GM06990 (cell line): ENCODE measurements at regions not wholly inside any gene's neighbourhood (a gene's known extent, or its start where the extent isn't known, plus 50 kb on each side); places are given as distances from the start of the nearest gene placed in this dataset.

Experiments used
- DNase-seq: peaks from one replicate; pipeline ENCODE4 v3.0.0-alpha.2; 2011; ENCODE audit not compliant: insufficient read length; ENCODE audit errors: extremely low read depth
- H3K27me3 ChIP-seq: replicated peaks from 2 replicates; pipeline ENCODE4 v1.6.0; 2011; ENCODE audit warnings: low read length; ENCODE audit not compliant: control insufficient read depth, insufficient read depth
- H3K36me3 ChIP-seq: 2 replicates; pipeline ENCODE4 v1.5.1; 2011; ENCODE audit warnings: low read length; ENCODE audit not compliant: control insufficient read depth, insufficient read depth
- H3K4me3 ChIP-seq: replicated peaks from 2 replicates; pipeline ENCODE4 v1.5.1; 2011; ENCODE audit warnings: low read depth, mild to moderate bottlenecking, control low read depth, low read length
- TF ChIP-seq, protein P1 (sequence below): IDR thresholded peaks from 2 replicates; pipeline ENCODE4 v1.5.1; 2011; ENCODE audit warnings: low read length, control low read depth, mild to moderate bottlenecking, inconsistent platforms; ENCODE audit not compliant: insufficient read depth, poor library complexity, severe bottlenecking

DNA sequence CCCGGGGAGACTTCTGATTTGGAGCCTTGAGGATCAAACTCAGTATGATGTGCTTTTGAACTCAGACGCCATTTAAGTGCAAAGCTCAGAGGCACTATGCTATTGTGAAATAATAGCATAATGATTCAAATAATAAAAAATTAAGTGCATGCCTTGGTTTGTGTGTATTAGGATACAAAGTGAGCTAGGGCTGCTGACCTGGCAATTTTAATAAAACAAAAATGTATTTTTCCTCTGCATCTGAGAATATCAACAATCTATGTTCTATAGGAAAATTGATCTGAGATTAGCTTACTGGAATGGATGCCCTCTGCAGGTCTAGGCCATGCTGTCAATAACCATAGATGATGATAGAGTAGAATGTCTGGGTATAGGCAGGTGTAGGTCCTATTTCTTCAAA lies 278.8 kb downstream of the DCDC2C start:
- TF ChIP-seq, protein P1, sequence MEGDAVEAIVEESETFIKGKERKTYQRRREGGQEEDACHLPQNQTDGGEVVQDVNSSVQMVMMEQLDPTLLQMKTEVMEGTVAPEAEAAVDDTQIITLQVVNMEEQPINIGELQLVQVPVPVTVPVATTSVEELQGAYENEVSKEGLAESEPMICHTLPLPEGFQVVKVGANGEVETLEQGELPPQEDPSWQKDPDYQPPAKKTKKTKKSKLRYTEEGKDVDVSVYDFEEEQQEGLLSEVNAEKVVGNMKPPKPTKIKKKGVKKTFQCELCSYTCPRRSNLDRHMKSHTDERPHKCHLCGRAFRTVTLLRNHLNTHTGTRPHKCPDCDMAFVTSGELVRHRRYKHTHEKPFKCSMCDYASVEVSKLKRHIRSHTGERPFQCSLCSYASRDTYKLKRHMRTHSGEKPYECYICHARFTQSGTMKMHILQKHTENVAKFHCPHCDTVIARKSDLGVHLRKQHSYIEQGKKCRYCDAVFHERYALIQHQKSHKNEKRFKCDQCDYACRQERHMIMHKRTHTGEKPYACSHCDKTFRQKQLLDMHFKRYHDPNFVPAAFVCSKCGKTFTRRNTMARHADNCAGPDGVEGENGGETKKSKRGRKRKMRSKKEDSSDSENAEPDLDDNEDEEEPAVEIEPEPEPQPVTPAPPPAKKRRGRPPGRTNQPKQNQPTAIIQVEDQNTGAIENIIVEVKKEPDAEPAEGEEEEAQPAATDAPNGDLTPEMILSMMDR: no peak
- Histone ChIP-seq H3K4me3 (no peak overlapping the region), H3K27me3 (no peaks in the 10 kb centered on the region)

DNA sequence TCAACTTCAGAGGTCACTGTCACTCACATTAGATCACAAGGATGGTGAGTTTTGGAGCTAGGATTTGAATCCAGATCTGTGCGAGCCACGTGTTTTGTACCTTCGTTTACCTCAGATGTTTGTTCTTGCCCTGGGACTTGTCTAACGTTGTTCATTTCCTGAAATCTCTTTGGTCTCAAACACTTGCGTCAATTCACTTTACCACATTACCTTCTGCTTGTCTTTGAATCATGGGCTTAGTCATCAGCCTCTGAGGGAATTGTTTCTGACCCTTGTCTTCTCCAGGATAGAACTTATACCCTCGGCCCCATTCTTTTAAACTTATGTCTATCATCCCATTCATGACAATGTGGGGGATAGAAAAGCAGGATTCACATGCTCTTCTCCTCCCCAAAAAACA lies 282.7 kb downstream of the DCDC2C start:
- DNase-seq: no peak
- no peak overlapping the region for H3K4me3 ChIP-seq
- TF ChIP-seq, protein P1: no peak
- H3K27me3 ChIP-seq: no peaks in the 10 kb centered on the region
- no peaks in the 10 kb centered on the region for H3K36me3 ChIP-seq

More for the DNA sequence above, 278.8 kb downstream of the DCDC2C start:
- H3K36me3 ChIP-seq: no peaks in the 10 kb centered on the region
- DNase-seq: no peak

DNA sequence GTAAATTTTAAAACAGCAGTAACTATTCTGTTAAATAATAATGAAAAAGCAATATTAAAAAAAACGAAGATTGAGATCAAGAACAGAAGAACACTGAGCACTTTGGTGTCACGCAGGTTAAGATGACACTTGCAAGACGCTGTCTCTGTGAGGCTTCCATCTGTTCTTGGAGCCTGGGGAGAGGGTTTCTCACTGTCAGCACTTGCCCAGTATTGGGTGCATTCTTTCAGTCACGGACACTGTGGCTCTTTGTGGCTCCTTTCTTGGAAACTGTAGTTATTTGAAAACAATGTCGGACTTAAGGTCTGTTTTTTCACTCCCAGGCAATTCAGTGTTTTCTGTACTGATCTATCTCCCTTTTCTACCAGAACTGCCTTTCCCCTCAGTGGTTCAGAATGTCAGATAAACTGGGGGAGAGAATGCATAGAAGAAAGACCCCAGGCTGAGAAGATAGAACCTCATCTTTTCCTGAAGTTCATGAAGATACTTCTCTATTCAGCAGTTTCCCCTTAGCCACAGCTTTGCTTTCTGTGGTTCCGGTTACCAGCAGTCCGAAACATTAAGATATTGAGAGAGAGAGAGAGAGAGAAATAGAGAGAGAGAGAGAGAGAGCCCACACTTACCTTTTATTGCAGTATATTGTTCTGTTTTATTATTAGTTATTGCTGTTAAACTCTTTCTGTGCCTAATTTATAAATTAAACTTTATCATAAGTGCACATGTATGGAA lies 283.3 kb downstream of the DCDC2C start:
- TF ChIP-seq, protein P1: no peak
- no peak for DNase-seq
- Histone ChIP-seq H3K4me3 (no peak overlapping the region), H3K27me3 (no peaks in the 10 kb centered on the region), H3K36me3 (no peaks in the 10 kb centered on the region)

DNA sequence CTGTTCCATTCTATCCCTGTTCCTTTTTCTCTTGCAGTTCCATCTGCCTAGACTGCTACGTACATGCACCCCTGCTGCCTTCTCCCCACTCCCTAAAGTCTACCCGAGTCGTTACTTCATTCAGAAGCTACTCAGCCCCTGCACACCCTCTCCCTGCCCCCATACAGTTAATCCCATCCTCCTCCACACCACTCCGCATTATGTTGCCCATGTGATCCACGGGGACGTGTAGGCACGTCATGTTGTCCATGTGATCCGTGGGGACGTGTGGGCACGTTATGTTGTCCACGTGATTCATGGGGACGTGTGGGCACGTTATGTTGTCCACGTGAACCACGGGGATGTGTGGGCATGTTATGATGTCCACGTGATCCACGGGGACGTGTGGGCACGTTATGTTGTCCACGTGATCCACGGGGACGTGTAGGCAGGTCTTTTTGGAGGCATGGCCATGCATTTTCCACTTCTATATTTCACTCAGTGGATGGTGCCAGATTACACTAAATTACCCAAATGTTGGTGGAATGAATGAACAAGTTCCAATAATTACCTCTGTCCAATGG lies 299.5 kb downstream of the DCDC2C start:
- H3K27me3 ChIP-seq: no peaks in the 10 kb centered on the region
- no peaks in the 10 kb centered on the region for H3K36me3 ChIP-seq
- no peak overlapping the region for H3K4me3 ChIP-seq
- no peak for DNase-seq
- TF ChIP-seq, protein P1: no peak

DNA sequence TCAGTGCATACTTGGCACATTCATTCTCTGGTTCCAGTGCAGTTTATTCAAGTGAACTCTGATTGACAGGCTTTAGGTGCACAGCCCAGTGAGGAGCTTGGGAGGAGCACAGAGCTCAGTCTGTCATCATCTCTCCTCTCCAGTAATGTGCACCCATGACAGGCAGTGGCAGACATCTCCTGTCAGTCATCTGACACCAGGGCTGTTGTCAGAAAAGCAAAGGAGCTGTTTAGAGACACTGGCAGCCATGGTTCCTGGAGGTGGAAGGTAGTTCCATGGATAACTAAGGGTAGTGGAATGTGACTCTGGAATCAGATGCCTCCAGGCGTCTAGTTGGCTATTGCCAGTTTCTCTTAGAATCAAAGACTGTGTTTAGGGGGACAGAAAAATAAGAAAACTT lies 308.8 kb downstream of the DCDC2C start:
- H3K36me3 ChIP-seq: no peaks in the 10 kb centered on the region
- H3K27me3 ChIP-seq: no peaks in the 10 kb centered on the region
- TF ChIP-seq, protein P1: no peak

More for the DNA sequence above, 308.8 kb downstream of the DCDC2C start:
- DNase-seq: no peak
- no peak overlapping the region for H3K4me3 ChIP-seq
